Suprapubic skin (tissue), 3 donors: ENCODE measurements at regions not wholly inside any gene's neighbourhood (a gene's known extent, or its start where the extent isn't known, plus 50 kb on each side); places are given as distances from the start of the nearest gene placed in this dataset.

ENCODE experiments used
- POLR2A ChIP-seq, 2 donors: fragments of 450-650 bp; IDR thresholded peaks; one replicate each; pipeline ENCODE4 v1.6.1; 2017; ENCODE audit warnings: antibody characterized with exemption in 2 of 2, mild to moderate bottlenecking in 2 of 2, moderate library complexity in 2 of 2
- TF ChIP-seq, protein P1 (sequence below), 2 donors: fragments of 200-600 bp in 1 of 2; fragments of 450-650 bp in 1 of 2; sonication (generic) in 1 of 2; IDR thresholded peaks; one replicate each; pipeline ENCODE4 v1.5.1; 2016 to 2019; ENCODE audit warnings: antibody characterized with exemption in 2 of 2, mild to moderate bottlenecking in 1 of 2, moderate library complexity in 1 of 2

DNA sequence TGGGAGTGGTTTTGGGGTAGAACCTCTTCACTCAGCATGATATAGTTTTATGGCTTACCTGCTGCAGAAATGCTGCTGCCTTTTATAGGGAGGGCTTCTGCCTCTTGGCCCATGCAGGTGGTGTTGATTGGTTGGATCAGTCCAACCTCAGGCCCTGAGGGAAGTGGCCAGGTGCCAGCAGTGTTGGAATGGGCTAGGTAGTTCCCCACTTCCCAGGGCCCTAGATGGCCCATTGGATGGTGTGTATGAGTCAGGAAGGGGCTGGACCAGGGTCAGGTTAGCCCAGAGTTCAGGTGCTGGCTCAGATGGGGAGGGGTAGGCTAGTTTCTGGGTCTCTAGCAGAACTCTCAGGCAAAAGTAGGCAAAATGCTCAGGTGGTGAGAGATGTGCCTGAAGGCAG is 455.5 kb downstream of the CCSER2 start:
- TF ChIP-seq, protein P1, sequence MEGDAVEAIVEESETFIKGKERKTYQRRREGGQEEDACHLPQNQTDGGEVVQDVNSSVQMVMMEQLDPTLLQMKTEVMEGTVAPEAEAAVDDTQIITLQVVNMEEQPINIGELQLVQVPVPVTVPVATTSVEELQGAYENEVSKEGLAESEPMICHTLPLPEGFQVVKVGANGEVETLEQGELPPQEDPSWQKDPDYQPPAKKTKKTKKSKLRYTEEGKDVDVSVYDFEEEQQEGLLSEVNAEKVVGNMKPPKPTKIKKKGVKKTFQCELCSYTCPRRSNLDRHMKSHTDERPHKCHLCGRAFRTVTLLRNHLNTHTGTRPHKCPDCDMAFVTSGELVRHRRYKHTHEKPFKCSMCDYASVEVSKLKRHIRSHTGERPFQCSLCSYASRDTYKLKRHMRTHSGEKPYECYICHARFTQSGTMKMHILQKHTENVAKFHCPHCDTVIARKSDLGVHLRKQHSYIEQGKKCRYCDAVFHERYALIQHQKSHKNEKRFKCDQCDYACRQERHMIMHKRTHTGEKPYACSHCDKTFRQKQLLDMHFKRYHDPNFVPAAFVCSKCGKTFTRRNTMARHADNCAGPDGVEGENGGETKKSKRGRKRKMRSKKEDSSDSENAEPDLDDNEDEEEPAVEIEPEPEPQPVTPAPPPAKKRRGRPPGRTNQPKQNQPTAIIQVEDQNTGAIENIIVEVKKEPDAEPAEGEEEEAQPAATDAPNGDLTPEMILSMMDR (IDR thresholded peaks at IDR 0.05) = no peak
- no peak for TF ChIP-seq POLR2A (IDR thresholded peaks at IDR 0.05)
